HUES64 (cell line): ENCODE measurements at regions not wholly inside any gene's neighbourhood (a gene's known extent, or its start where the extent isn't known, plus 50 kb on each side); places are given as distances from the start of the nearest gene placed in this dataset.

Experiments used
- H3K27ac ChIP-seq: 2 replicates; pipeline ENCODE4 v1.7.0; 2013; ENCODE audit warnings: low read depth, low read length, inconsistent platforms
- H3K27me3 ChIP-seq: 2 replicates; pipeline ENCODE4 v1.6.1; 2013; ENCODE audit warnings: mild to moderate bottlenecking, low read length; ENCODE audit not compliant: insufficient read depth
- H3K36me3 ChIP-seq: 2 replicates; pipeline ENCODE4 v1.6.1; 2013; ENCODE audit warnings: mild to moderate bottlenecking, low read length; ENCODE audit not compliant: insufficient read depth
- H3K4me1 ChIP-seq: 2 replicates; pipeline ENCODE4 v1.6.1; 2013; ENCODE audit warnings: mild to moderate bottlenecking, low read length, moderate library complexity; ENCODE audit not compliant: insufficient read depth
- H3K4me3 ChIP-seq: 2 replicates; pipeline ENCODE4 v1.5.1; 2013; ENCODE audit warnings: mild to moderate bottlenecking, low read length, moderate library complexity
- H3K9ac ChIP-seq: 2 replicates; pipeline ENCODE4 v1.6.1; 2013; ENCODE audit warnings: mild to moderate bottlenecking, low read depth, low read length
- H3K9me3 ChIP-seq: 2 replicates; pipeline ENCODE4 v1.6.1; 2013; ENCODE audit warnings: low read depth, low read length; ENCODE audit not compliant: insufficient read depth
- WGBS: fragments of 150-250, 120-280 bp; methylation state at CpG from one replicate; pipeline ENCODE4 v1.1.7; 2013; ENCODE audit warnings: missing lambda C conversion rate; 5-methylcytosine and 5-hydroxymethylcytosine counted together

- no CpG with 5 or more reads among the region's 2 CpGs for WGBS
- no peak overlapping the region for H3K4me3 ChIP-seq
- no peaks in the 10 kb centered on the region for H3K27me3 ChIP-seq
- no peak overlapping the region for H3K9ac ChIP-seq
- no peaks in the 10 kb centered on the region for H3K4me1 ChIP-seq
- no peaks in the 10 kb centered on the region for H3K36me3 ChIP-seq
- no peaks in the 10 kb centered on the region for H3K9me3 ChIP-seq
- H3K27ac ChIP-seq, result no peak overlapping the region
These were observed 2293.3 kb downstream of the PCDH9 start for GRCh38 chr13:64936879-64937278.

GRCh38 chr13:64935441-64935840 is 2294.7 kb downstream of the PCDH9 start:
- Histone ChIP-seq H3K27me3 (no peaks in the 10 kb centered on the region), H3K36me3 (no peaks in the 10 kb centered on the region), H3K9ac (no peak overlapping the region), H3K27ac (no peak overlapping the region), H3K9me3 (no peaks in the 10 kb centered on the region), H3K4me3 (no peak overlapping the region), H3K4me1 (no peaks in the 10 kb centered on the region)

GRCh38 chr13:64934569-64935362 is 2295.4 kb downstream of the PCDH9 start:
- Histone ChIP-seq H3K36me3 (no peaks in the 10 kb centered on the region), H3K27ac (no peak overlapping the region), H3K9ac (no peak overlapping the region), H3K4me1 (no peaks in the 10 kb centered on the region), H3K27me3 (no peaks in the 10 kb centered on the region), H3K9me3 (no peaks in the 10 kb centered on the region), H3K4me3 (no peak overlapping the region)
- 92% methylated on average over 4 of the region's 5 CpGs for WGBS

GRCh38 chr13:64930636-64931035 is 2299.5 kb downstream of the PCDH9 start:
- Histone ChIP-seq H3K4me1 (no peaks in the 10 kb centered on the region), H3K27ac (no peak overlapping the region), H3K27me3 (no peaks in the 10 kb centered on the region), H3K9ac (no peak overlapping the region), H3K36me3 (no peaks in the 10 kb centered on the region), H3K9me3 (no peaks in the 10 kb centered on the region), H3K4me3 (no peak overlapping the region)

GRCh38 chr13:64928696-64929499 is 2301.2 kb downstream of the PCDH9 start:
- H3K27me3 ChIP-seq, result no peaks in the 10 kb centered on the region
- 93% methylated on average over 3 of the region's 3 CpGs for WGBS
- no peaks in the 10 kb centered on the region for H3K36me3 ChIP-seq
- H3K27ac ChIP-seq, result no peak overlapping the region
- H3K4me3 ChIP-seq, result no peak overlapping the region
- no peak overlapping the region for H3K9ac ChIP-seq
- H3K9me3 ChIP-seq, result no peaks in the 10 kb centered on the region
- H3K4me1 ChIP-seq, result no peaks in the 10 kb centered on the region

- Histone ChIP-seq H3K4me1 (no peaks in the 10 kb centered on the region), H3K4me3 (no peak overlapping the region), H3K27ac (no peak overlapping the region), H3K9me3 (no peaks in the 10 kb centered on the region), H3K27me3 (no peaks in the 10 kb centered on the region), H3K9ac (no peak overlapping the region), H3K36me3 (no peaks in the 10 kb centered on the region)
- 89% methylated on average over 20 of the region's 22 CpGs for WGBS
These were observed 2304.4 kb downstream of the PCDH9 start for GRCh38 chr13:64925727-64926126.

GRCh38 chr13:64925284-64925683 is 2304.9 kb downstream of the PCDH9 start:
- Histone ChIP-seq H3K4me1 (no peaks in the 10 kb centered on the region), H3K4me3 (no peak overlapping the region), H3K27ac (no peak overlapping the region), H3K9ac (no peak overlapping the region), H3K27me3 (no peaks in the 10 kb centered on the region), H3K36me3 (no peaks in the 10 kb centered on the region), H3K9me3 (no peaks in the 10 kb centered on the region)
- WGBS, result 85% methylated on average over 7 of the region's 7 CpGs

GRCh38 chr13:64924401-64924800 is 2305.7 kb downstream of the PCDH9 start:
- Histone ChIP-seq H3K9ac (no peak overlapping the region), H3K27me3 (no peaks in the 10 kb centered on the region), H3K9me3 (no peaks in the 10 kb centered on the region), H3K4me3 (no peak overlapping the region), H3K36me3 (no peaks in the 10 kb centered on the region), H3K4me1 (no peaks in the 10 kb centered on the region), H3K27ac (no peak overlapping the region)
- 97% methylated on average over 6 of the region's 6 CpGs for WGBS

GRCh38 chr13:64917566-64917965 is 2312.6 kb downstream of the PCDH9 start:
- Histone ChIP-seq H3K9ac (no peak overlapping the region), H3K4me1 (no peaks in the 10 kb centered on the region), H3K27me3 (no peaks in the 10 kb centered on the region), H3K27ac (no peak overlapping the region), H3K9me3 (no peaks in the 10 kb centered on the region; the same call in 1 of the 2 replicates), H3K4me3 (no peak overlapping the region), H3K36me3 (no peaks in the 10 kb centered on the region)

- no peaks in the 10 kb centered on the region for H3K4me1 ChIP-seq
- no peak overlapping the region for H3K9ac ChIP-seq
- no peak overlapping the region for H3K27ac ChIP-seq
- no peaks in the 10 kb centered on the region; the same call in 1 of the 2 replicates for H3K9me3 ChIP-seq
- H3K4me3 ChIP-seq, result no peak overlapping the region
- no peaks in the 10 kb centered on the region for H3K36me3 ChIP-seq
- no peaks in the 10 kb centered on the region for H3K27me3 ChIP-seq
- 100% methylated on average over 1 of the region's 2 CpGs for WGBS
These were observed 2318.0 kb downstream of the PCDH9 start for GRCh38 chr13:64912141-64912540.

- Histone ChIP-seq H3K4me1 (no peaks in the 10 kb centered on the region), H3K9me3 (no peaks in the 10 kb centered on the region; the same call in 1 of the 2 replicates), H3K27me3 (no peaks in the 10 kb centered on the region), H3K36me3 (no peaks in the 10 kb centered on the region), H3K27ac (no peak overlapping the region), H3K9ac (no peak overlapping the region), H3K4me3 (no peak overlapping the region)
- 67% methylated on average over 1 of the region's 1 CpG for WGBS
These were observed 2320.0 kb downstream of the PCDH9 start for GRCh38 chr13:64910096-64910495.
